M059J (cell line): ENCODE measurements at regions not wholly inside any gene's neighbourhood (a gene's known extent, or its start where the extent isn't known, plus 50 kb on each side); places are given as distances from the start of the nearest gene placed in this dataset.

Source experiments
- DNase-seq: peaks from one replicate; pipeline ENCODE4 v3.0.0-alpha.2; 2012; ENCODE audit warnings: low read depth

- DNase-seq, result no peak
These were observed 50.8 kb upstream of the NEK7 start for GRCh38 chr1:198106011-198106410.
